HG02840 (cell line): ENCODE measurements at regions not wholly inside any gene's neighbourhood (a gene's known extent, or its start where the extent isn't known, plus 50 kb on each side); places are given as distances from the start of the nearest gene placed in this dataset.
"Not testable (repeated sequence)": the region's sequence is repeated elsewhere in the genome, so short reads cannot be mapped to it uniquely, and the experiment has no call there.

ENCODE experiments used
- ATAC-seq: cut with Tn5 transposase; IDR thresholded peaks from one replicate; pipeline ENCODE4 v1.9.1; 2021; ENCODE audit warnings: mild to moderate bottlenecking, moderate library complexity, moderate number of reproducible peaks; ENCODE audit not compliant: unreplicated experiment, low FRiP score

GRCh38 chr3:33956206-33956605, 157.8 kb downstream of the PDCD6IP start:
- ATAC-seq, result no peak

DNA sequence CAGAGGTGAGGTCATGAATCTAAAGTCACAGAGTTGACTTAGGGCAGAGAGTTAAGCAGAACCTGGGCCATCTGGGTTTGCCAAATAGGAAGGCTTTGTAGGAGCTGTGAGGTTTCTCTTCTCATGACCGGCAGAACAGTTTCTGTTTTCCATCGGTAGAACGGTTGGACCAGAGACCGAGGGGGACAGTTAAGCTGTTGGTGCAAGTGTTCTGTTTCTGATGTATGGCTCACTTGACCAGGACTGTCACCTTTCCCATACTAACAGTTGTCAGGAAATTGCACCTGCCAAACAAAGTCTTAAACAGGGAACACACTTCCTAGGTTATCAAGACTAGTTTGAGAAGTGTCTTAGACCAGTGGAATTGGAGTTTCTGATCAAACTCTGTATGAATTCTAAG, 158.3 kb downstream of the PDCD6IP start:
- no peak for ATAC-seq

GRCh38 chr3:33957176-33957575, 158.7 kb downstream of the PDCD6IP start:
- ATAC-seq, result no peak

- no peak for ATAC-seq
These were observed 160.2 kb downstream of the PDCD6IP start for GRCh38 chr3:33958661-33959060.

- ATAC-seq, result no peak
These were observed 164.0 kb downstream of the PDCD6IP start for GRCh38 chr3:33962396-33962795.

GRCh38 chr3:33970180-33970579, 171.8 kb downstream of the PDCD6IP start:
- not testable (repeated sequence) for ATAC-seq

DNA sequence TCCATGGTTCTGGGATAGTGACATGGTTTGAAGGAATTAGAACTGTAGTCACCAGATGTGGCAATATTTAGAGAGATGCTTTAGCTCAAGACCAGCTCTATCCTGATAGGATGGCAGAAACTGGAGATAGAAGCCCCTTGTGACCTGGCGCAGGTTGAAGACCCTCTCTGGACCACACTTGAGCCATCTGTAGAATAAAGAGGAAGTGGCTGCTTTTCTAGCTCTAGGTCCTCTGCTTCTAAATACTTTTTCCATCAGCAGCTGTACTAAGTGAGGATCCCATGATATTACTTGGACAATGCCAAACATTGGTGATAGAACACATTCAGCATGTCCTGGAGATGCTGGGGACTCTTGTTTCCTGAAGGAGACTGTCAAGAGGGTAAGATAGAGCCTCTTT, 172.6 kb downstream of the PDCD6IP start:
- ATAC-seq, result no peak

- ATAC-seq, result no peak
These were observed 177.0 kb downstream of the PDCD6IP start for GRCh38 chr3:33975463-33975862.

- ATAC-seq, result no peak
These were observed 178.8 kb downstream of the PDCD6IP start for GRCh38 chr3:33977227-33977626.

- ATAC-seq, result no peak
These were observed 181.8 kb downstream of the PDCD6IP start for GRCh38 chr3:33980252-33980651.

DNA sequence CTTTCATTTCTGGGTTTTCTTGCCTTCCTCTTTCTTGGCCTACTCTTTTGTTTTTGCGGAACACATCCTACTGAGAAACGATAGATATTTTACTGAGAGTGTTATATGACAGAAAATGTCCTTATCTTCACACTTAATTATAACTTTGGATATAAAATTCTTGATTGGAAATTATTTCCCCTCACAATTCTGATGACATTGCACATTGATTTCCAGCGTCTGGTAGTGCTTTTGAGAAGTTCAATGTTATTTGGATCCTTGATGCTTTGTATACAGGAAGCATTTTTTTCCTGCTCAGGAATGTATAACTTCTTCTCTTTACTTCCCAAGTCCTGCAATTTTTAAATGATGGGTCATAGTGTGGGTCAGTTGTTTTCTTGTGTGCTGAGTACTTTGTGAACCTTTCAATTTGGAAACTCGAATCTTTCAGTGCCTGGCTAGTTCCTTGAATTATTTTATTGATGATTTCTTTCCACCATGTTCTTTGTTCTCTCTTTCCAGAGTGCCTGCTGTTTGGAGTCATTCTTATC, 183.9 kb downstream of the PDCD6IP start:
- ATAC-seq, result no peak

- not testable (repeated sequence) for ATAC-seq
These were observed 184.5 kb downstream of the PDCD6IP start for GRCh38 chr3:33982949-33983348.

DNA sequence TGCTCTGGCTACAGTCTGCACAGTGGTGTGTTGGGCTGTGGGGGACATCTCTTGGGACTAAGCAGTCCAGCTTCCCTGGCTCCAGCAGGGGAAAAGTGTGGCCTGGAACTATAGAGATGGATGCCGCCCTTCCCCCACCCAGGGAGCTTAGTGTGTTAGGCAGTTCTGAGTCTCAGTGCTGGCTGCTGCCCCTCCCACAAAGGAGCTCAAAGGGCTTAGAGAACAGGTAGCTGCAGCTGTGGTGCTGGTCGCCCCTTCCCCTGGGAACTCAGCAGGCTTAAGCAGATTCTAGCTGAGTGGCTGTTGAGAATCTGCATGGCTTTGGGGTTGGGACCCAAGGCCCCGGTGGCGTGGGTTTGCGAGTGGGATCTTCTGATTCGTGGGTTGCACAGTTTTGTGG, 190.8 kb downstream of the PDCD6IP start:
- ATAC-seq, result no peak

GRCh38 chr3:33991673-33992072, 193.2 kb downstream of the PDCD6IP start:
- no peak for ATAC-seq

DNA sequence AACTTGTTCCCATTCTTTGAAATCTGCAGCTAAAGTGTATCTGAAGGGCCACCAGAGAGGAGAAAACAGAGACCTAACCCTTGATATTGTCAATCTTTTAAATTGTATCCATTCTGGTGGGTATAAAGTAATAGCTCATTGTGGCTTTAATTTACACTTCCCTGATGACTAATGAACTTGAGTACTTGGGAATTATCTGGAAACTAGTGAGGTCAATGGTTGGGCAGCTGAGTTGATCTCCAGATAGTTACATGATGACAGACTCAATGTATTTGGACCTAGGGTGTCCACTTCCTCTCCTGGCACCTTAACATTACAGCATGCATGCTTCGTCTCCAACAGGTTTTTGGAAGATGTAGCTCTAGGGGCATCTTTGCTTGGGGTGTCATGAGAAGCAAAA, 195.2 kb downstream of the PDCD6IP start:
- ATAC-seq, result no peak

GRCh38 chr3:33994568-33994967, 196.1 kb downstream of the PDCD6IP start:
- ATAC-seq, result no peak

GRCh38 chr3:34000301-34000700, 201.9 kb downstream of the PDCD6IP start:
- ATAC-seq, result no peak

DNA sequence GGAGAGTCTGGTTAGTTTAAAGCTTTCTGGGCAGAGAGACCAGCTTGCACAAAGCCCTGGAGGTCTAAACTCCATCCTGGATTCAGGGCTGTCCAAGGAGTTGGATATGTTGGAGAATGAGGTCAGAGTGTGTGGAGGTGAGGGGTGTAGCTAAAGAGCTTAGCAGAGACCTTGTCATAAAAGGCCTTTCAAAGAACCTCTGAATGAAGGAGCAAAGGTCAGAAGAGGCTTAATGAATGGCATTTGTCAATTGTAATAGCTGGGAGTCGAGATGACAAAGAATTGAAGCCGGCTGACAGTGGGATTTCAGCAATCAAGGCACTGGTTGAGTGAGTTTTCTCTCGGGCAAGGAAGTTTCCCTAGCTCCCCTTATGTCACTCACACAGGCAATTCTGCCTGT, 202.6 kb downstream of the PDCD6IP start:
- no peak for ATAC-seq

DNA sequence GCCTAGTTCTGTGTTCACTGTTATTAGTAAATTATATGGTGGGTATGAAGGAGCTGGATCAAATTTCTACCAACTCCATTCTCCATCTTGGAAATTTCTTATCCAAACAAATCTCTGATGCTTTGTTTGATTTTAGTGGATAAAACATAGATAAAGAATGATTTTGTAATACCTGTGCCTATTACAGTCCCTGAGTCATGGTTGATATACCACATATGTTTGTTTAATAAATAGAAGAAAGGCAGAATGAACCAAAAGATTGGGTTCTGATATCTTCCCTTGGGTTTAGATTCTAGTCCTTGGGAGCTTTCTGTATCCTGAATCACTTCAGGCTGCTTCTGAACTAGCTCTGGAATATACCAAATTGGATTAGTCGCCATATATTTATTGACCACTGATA, 203.6 kb downstream of the PDCD6IP start:
- no peak for ATAC-seq

- ATAC-seq, result no peak
These were observed 204.2 kb downstream of the PDCD6IP start for GRCh38 chr3:34002569-34003100.

DNA sequence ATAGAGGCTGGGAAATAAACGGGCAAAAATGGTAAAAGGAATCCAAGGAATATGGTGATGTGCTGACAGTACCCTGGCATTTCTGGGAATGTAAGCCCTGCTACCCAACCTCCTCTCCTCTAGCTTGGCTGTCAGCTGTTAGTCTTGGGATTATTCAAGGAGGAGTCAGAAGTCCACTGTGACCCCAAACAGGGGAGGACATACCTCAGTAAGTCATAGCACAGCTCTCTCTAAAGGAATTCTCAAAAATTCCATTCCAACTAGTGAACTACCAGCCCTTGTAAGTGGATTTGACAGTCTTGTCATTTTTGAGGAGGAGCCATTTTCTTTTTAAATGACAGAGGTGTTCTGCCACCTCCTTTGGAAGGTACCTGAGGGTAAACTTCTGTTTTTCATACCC, 207.5 kb downstream of the PDCD6IP start:
- ATAC-seq, result no peak

- no peak for ATAC-seq
These were observed 209.8 kb downstream of the PDCD6IP start for GRCh38 chr3:34008191-34008590.
